Tibial nerve (tissue), 4 donors: ENCODE measurements at regions not wholly inside any gene's neighbourhood (a gene's known extent, or its start where the extent isn't known, plus 50 kb on each side); places are given as distances from the start of the nearest gene placed in this dataset.

Experiments used
- DNase-seq, 2 donors: peaks; one replicate each; pipeline ENCODE4 v3.0.0-alpha.2; 2019; ENCODE audit warnings: low spot score in 2 of 2
- H3K27ac ChIP-seq, 4 donors: fragments of 200-600 bp; sonication (generic) in 3 of 4; one replicate each; pipeline ENCODE4 v1.5.1; 2017 to 2019; ENCODE audit warnings: mild to moderate bottlenecking in 1 of 4
- H3K27me3 ChIP-seq, 2 donors: fragments of 200-600 bp; sonication (generic) in 1 of 2; one replicate each; pipeline versions ENCODE4 v1.5.1 to v1.6.0; 2017 to 2019
- H3K36me3 ChIP-seq, 3 donors: fragments of 200-600 bp; sonication (generic); one replicate each; pipeline ENCODE4 v1.5.1; 2018 to 2019
- H3K4me1 ChIP-seq, 4 donors: fragments of 200-600 bp; sonication (generic) in 3 of 4; one replicate each; pipeline ENCODE4 v1.5.1; 2017 to 2019
- H3K4me3 ChIP-seq, 4 donors: fragments of 200-600 bp; sonication (generic) in 3 of 4; one replicate each; pipeline ENCODE4 v1.5.1; 2017 to 2019; ENCODE audit warnings: mild to moderate bottlenecking in 1 of 4, moderate library complexity in 1 of 4
- H3K9me3 ChIP-seq, 4 donors: fragments of 200-600 bp; sonication (generic) in 3 of 4; one replicate each; pipeline ENCODE4 v1.5.1; 2017 to 2019
- CTCF ChIP-seq, 5 experiments: fragments of 200-600 bp in 3 of 5; fragments of 450-650 bp in 2 of 5; sonication (generic) in 3 of 5; IDR thresholded peaks; one replicate each; pipeline ENCODE4 v1.5.1; 2016 to 2019; ENCODE audit warnings: antibody characterized with exemption in 5 of 5, mild to moderate bottlenecking in 3 of 5, moderate library complexity in 2 of 5
- EP300 ChIP-seq, 2 donors: sonication (generic); formaldehyde crosslinking; IDR thresholded peaks; one replicate each; pipeline ENCODE4 v1.6.1; 2017; ENCODE audit warnings: antibody characterized with exemption in 2 of 2, mild to moderate bottlenecking in 1 of 2
- POLR2A ChIP-seq, 2 donors: fragments of 450-650 bp; IDR thresholded peaks; one replicate each; pipeline ENCODE4 v1.6.1; 2017; ENCODE audit warnings: antibody characterized with exemption in 2 of 2, mild to moderate bottlenecking in 2 of 2, moderate library complexity in 2 of 2
- WGBS, 2 donors: methylation state at CpG; one replicate each; pipeline ENCODE4 v1.1.5; 2018; 5-methylcytosine and 5-hydroxymethylcytosine counted together

- no peaks in the 10 kb centered on the region for H3K36me3 ChIP-seq
- H3K4me3 ChIP-seq, result no peak overlapping the region
- no peaks in the 10 kb centered on the region for H3K9me3 ChIP-seq
- no peaks in the 10 kb centered on the region for H3K4me1 ChIP-seq
- TF ChIP-seq POLR2A (IDR thresholded peaks at IDR 0.05) (no peak), EP300 (IDR thresholded peaks at IDR 0.05) (no peak), CTCF (IDR thresholded peaks at IDR 0.05) (no peak)
- no peaks in the 10 kb centered on the region for H3K27me3 ChIP-seq
- no peak for DNase-seq
- H3K27ac ChIP-seq, result no peak overlapping the region
- WGBS, 2 donors, result 64 to 87% methylated on average over 1 of the region's 1 CpG
These were observed 259.4 kb downstream of the TLR4 start for GRCh38 chr9:117963493-117964090.

GRCh38 chr9:117970276-117971050 lies 266.3 kb downstream of the TLR4 start:
- H3K36me3 ChIP-seq, result no peaks in the 10 kb centered on the region
- no peaks in the 10 kb centered on the region for H3K9me3 ChIP-seq
- no peaks in the 10 kb centered on the region for H3K27me3 ChIP-seq
- no peak overlapping the region for H3K27ac ChIP-seq
- H3K4me1 ChIP-seq, result no peaks in the 10 kb centered on the region
- TF ChIP-seq EP300 (IDR thresholded peaks at IDR 0.05), result no peak
- TF ChIP-seq CTCF (IDR thresholded peaks at IDR 0.05), result no peak
- TF ChIP-seq POLR2A (IDR thresholded peaks at IDR 0.05), result no peak
- 82 to 88% methylated on average over 7 of the region's 7 CpGs for WGBS, 2 donors
- H3K4me3 ChIP-seq, result no peak overlapping the region
- no peak for DNase-seq

GRCh38 chr9:117974108-117974507 lies 269.9 kb downstream of the TLR4 start:
- 58 to 59% methylated on average over 3 of the region's 3 CpGs for WGBS, 2 donors
- Histone ChIP-seq H3K27me3 (no peaks in the 10 kb centered on the region), H3K27ac (no peak overlapping the region), H3K9me3 (no peaks in the 10 kb centered on the region), H3K4me1 (no peaks in the 10 kb centered on the region), H3K36me3 (no peaks in the 10 kb centered on the region), H3K4me3 (no peak overlapping the region)
- no peak for DNase-seq
- no peak for TF ChIP-seq CTCF (IDR thresholded peaks at IDR 0.05)
- TF ChIP-seq EP300 (IDR thresholded peaks at IDR 0.05), result no peak
- TF ChIP-seq POLR2A (IDR thresholded peaks at IDR 0.05), result no peak

- H3K27me3 ChIP-seq, result no peaks in the 10 kb centered on the region
- H3K36me3 ChIP-seq, result no peaks in the 10 kb centered on the region
- DNase-seq, result no peak
- TF ChIP-seq EP300 (IDR thresholded peaks at IDR 0.05), result no peak
- TF ChIP-seq CTCF (IDR thresholded peaks at IDR 0.05), result no peak
- TF ChIP-seq POLR2A (IDR thresholded peaks at IDR 0.05), result no peak
- no peak overlapping the region for H3K27ac ChIP-seq
- no peaks in the 10 kb centered on the region for H3K4me1 ChIP-seq
- no peaks in the 10 kb centered on the region for H3K9me3 ChIP-seq
- WGBS, 2 donors, result 96 to 98% methylated on average over 2 of the region's 2 CpGs
- H3K4me3 ChIP-seq, result no peak overlapping the region
These were observed 275.7 kb downstream of the TLR4 start for GRCh38 chr9:117979914-117980313.

GRCh38 chr9:117987945-117988344 lies 283.7 kb downstream of the TLR4 start:
- H3K27ac ChIP-seq, result no peak overlapping the region
- TF ChIP-seq EP300 (IDR thresholded peaks at IDR 0.05), result no peak
- no peaks in the 10 kb centered on the region for H3K9me3 ChIP-seq
- DNase-seq, result no peak
- H3K4me1 ChIP-seq, result no peaks in the 10 kb centered on the region
- H3K4me3 ChIP-seq, result no peak overlapping the region
- H3K27me3 ChIP-seq, result no peaks in the 10 kb centered on the region
- no peaks in the 10 kb centered on the region for H3K36me3 ChIP-seq
